HepG2 (cell line): ENCODE measurements at regions not wholly inside any gene's neighbourhood (a gene's known extent, or its start where the extent isn't known, plus 50 kb on each side); places are given as distances from the start of the nearest gene placed in this dataset.
A peak's percentile ranks its signal among the peaks of the same experiment; 100 is the strongest.

Source experiments
- CEBPG ChIP-seq: IDR thresholded peaks from 2 replicates; pipeline ENCODE4 v1.6.1; 2016
- CREBL2 ChIP-seq: sonication (generic); formaldehyde crosslinking; IDR thresholded peaks from 2 replicates; pipeline ENCODE4 v1.8.1; 2023; ENCODE audit warnings: missing genetic modification reagents, mild to moderate bottlenecking, borderline replicate concordance
- FOXP1 ChIP-seq, 2 experiments: fragments of 450-650 bp in 1 of 2; IDR thresholded peaks; 2 replicates each; pipeline ENCODE4 v1.6.1; 2017 to 2018; ENCODE audit warnings: antibody characterized with exemption in 1 of 2
- HMG20A ChIP-seq: IDR thresholded peaks from 2 replicates; pipeline ENCODE4 v1.6.1; 2016; ENCODE audit warnings: borderline replicate concordance
- HNRNPL ChIP-seq: fragments of 200-400 bp; formaldehyde crosslinking; IDR thresholded peaks from 2 replicates; pipeline ENCODE4 v1.6.1; 2017; ENCODE audit warnings: mild to moderate bottlenecking, low read depth, low read length
- HNRNPUL1 ChIP-seq: fragments of 200-400 bp; formaldehyde crosslinking; IDR thresholded peaks from 2 replicates; pipeline ENCODE4 v1.6.1; 2017; ENCODE audit warnings: low read depth, mild to moderate bottlenecking, low read length, moderate library complexity
- KDM1A ChIP-seq: IDR thresholded peaks from 2 replicates; pipeline ENCODE4 v1.6.1; 2016; ENCODE audit warnings: missing compliant biosample characterization
- NFE2L1 ChIP-seq: sonication (generic); formaldehyde crosslinking; IDR thresholded peaks from 2 replicates; pipeline ENCODE4 v1.4.0; 2020; ENCODE audit warnings: missing genetic modification reagents, mild to moderate bottlenecking, borderline replicate concordance
- PHF21A ChIP-seq: sonication (generic); formaldehyde crosslinking; IDR thresholded peaks from 2 replicates; pipeline ENCODE4 v1.5.0; 2020; ENCODE audit warnings: mild to moderate bottlenecking, missing genetic modification reagents
- SMARCE1 ChIP-seq: fragments of 450-650 bp; IDR thresholded peaks from 2 replicates; pipeline ENCODE4 v1.6.1; 2017; ENCODE audit warnings: borderline replicate concordance
- TEAD2 ChIP-seq: sonication (generic); formaldehyde crosslinking; IDR thresholded peaks from 2 replicates; pipeline ENCODE4 v1.9.0; 2021; ENCODE audit warnings: missing genetic modification reagents
- ZNF263 ChIP-seq: sonication (generic); formaldehyde crosslinking; IDR thresholded peaks from 2 replicates; pipeline ENCODE4 v1.4.0; 2020; ENCODE audit warnings: missing genetic modification reagents
- ZNF354B ChIP-seq: sonication (generic); formaldehyde crosslinking; IDR thresholded peaks from 2 replicates; pipeline ENCODE4 v1.8.0; 2022; ENCODE audit warnings: mild to moderate bottlenecking, missing genetic modification reagents
- ZNF687 ChIP-seq: sonication (generic); formaldehyde crosslinking; IDR thresholded peaks from 2 replicates; pipeline ENCODE4 v1.5.1; 2020; ENCODE audit warnings: mild to moderate bottlenecking, missing genetic modification reagents, moderate library complexity
- ZNF781 ChIP-seq: sonication (generic); formaldehyde crosslinking; IDR thresholded peaks from 2 replicates; pipeline ENCODE4 v1.5.1; 2020; ENCODE audit warnings: borderline replicate concordance, mild to moderate bottlenecking, missing genetic modification reagents; ENCODE audit errors: not compliant biosample characterization
- ZSCAN30 ChIP-seq: sonication (generic); formaldehyde crosslinking; IDR thresholded peaks from 2 replicates; pipeline ENCODE4 v1.5.0; 2020; ENCODE audit warnings: mild to moderate bottlenecking, missing genetic modification reagents
- TF ChIP-seq, protein P1 (sequence below): sonication (generic); formaldehyde crosslinking; IDR thresholded peaks from 2 replicates; pipeline ENCODE4 v1.5.0; 2020; ENCODE audit warnings: mild to moderate bottlenecking, missing genetic modification reagents, borderline replicate concordance

- TF ChIP-seq, protein P1, sequence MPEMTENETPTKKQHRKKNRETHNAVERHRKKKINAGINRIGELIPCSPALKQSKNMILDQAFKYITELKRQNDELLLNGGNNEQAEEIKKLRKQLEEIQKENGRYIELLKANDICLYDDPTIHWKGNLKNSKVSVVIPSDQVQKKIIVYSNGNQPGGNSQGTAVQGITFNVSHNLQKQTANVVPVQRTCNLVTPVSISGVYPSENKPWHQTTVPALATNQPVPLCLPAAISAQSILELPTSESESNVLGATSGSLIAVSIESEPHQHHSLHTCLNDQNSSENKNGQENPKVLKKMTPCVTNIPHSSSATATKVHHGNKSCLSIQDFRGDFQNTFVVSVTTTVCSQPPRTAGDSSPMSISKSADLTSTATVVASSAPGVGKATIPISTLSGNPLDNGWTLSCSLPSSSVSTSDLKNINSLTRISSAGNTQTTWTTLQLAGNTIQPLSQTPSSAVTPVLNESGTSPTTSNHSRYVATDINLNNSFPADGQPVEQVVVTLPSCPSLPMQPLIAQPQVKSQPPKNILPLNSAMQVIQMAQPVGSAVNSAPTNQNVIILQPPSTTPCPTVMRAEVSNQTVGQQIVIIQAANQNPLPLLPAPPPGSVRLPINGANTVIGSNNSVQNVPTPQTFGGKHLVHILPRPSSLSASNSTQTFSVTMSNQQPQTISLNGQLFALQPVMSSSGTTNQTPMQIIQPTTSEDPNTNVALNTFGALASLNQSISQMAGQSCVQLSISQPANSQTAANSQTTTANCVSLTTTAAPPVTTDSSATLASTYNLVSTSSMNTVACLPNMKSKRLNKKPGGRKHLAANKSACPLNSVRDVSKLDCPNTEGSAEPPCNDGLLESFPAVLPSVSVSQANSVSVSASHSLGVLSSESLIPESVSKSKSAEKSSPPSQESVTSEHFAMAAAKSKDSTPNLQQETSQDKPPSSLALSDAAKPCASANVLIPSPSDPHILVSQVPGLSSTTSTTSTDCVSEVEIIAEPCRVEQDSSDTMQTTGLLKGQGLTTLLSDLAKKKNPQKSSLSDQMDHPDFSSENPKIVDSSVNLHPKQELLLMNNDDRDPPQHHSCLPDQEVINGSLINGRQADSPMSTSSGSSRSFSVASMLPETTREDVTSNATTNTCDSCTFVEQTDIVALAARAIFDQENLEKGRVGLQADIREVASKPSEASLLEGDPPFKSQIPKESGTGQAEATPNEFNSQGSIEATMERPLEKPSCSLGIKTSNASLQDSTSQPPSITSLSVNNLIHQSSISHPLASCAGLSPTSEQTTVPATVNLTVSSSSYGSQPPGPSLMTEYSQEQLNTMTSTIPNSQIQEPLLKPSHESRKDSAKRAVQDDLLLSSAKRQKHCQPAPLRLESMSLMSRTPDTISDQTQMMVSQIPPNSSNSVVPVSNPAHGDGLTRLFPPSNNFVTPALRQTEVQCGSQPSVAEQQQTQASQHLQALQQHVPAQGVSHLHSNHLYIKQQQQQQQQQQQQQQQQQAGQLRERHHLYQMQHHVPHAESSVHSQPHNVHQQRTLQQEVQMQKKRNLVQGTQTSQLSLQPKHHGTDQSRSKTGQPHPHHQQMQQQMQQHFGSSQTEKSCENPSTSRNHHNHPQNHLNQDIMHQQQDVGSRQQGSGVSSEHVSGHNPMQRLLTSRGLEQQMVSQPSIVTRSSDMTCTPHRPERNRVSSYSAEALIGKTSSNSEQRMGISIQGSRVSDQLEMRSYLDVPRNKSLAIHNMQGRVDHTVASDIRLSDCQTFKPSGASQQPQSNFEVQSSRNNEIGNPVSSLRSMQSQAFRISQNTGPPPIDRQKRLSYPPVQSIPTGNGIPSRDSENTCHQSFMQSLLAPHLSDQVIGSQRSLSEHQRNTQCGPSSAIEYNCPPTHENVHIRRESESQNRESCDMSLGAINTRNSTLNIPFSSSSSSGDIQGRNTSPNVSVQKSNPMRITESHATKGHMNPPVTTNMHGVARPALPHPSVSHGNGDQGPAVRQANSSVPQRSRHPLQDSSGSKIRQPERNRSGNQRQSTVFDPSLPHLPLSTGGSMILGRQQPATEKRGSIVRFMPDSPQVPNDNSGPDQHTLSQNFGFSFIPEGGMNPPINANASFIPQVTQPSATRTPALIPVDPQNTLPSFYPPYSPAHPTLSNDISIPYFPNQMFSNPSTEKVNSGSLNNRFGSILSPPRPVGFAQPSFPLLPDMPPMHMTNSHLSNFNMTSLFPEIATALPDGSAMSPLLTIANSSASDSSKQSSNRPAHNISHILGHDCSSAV (CRISPR knock-in tag) = no peak
- no peak for TF ChIP-seq TEAD2 (CRISPR knock-in tag)
- no peak for TF ChIP-seq NFE2L1
- TF ChIP-seq HNRNPUL1 = no peak
- TF ChIP-seq ZSCAN30 (CRISPR knock-in tag) = no peak
- TF ChIP-seq HMG20A (CRISPR knock-in tag) = no peak
- TF ChIP-seq ZNF263 (CRISPR knock-in tag) = no peak
- TF ChIP-seq HNRNPL = no peak
- TF ChIP-seq FOXP1 (IDR thresholded peaks at IDR 0.05) = no peak
- no peak for TF ChIP-seq FOXP1 (CRISPR knock-in tag; IDR thresholded peaks at IDR 0.05)
- no peak for TF ChIP-seq PHF21A
- TF ChIP-seq ZNF354B (CRISPR knock-in tag) = no peak
- peak; percentile 36 for TF ChIP-seq ZNF687
- no peak for TF ChIP-seq CREBL2 (CRISPR knock-in tag)
- TF ChIP-seq CEBPG (CRISPR knock-in tag) = no peak
- no peak for TF ChIP-seq KDM1A (CRISPR knock-in tag)
- no peak for TF ChIP-seq SMARCE1
- no peak for TF ChIP-seq ZNF781 (CRISPR knock-in tag)
Measured at GRCh38 chr15:23877502-23878412, 190.7 kb upstream of the NDN start (continued).
